ENCODE measurements at regions not wholly inside any gene's neighbourhood (a gene's known extent, or its start where the extent isn't known, plus 50 kb on each side); places are given as distances from the start of the nearest gene placed in this dataset.
"Not testable (repeated sequence)": the region's sequence is repeated elsewhere in the genome, so short reads cannot be mapped to it uniquely, and the experiment has no call there.

DNA sequence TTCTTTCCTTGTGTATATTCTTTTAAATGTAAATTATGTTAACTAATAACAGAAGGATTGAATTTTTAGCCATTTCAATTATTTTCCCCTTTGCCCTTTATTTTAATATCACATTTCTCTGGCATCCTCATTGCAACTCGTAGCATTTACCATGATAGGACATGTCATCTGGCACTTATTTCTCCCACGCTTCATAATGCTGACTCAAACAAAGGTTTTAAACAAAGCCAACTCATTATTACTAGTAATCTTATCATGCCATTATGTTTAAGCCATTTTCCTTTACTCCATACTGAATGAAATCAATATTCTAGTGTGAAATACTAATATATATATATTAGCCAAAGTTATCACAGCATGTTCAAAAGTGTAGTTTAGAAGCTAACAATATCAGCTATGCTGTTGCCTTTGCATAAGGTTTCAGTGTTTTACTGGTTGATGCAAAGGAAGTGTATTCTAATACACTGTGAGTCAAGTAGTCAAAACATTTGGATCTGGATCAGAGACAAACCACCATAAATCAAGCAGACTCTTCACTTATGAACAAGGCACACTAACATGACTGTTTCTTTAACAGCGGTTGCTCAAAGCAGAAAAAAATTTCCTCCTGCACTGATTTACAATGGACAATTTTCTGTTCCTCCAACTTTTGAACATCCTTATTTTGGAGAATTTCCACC lies 281.6 kb downstream of the SLC7A11 start:
- no peak for DNase-seq (ENCODE audit: extremely low read depth in 1 of 2, low read depth in 1 of 2)

DNA sequence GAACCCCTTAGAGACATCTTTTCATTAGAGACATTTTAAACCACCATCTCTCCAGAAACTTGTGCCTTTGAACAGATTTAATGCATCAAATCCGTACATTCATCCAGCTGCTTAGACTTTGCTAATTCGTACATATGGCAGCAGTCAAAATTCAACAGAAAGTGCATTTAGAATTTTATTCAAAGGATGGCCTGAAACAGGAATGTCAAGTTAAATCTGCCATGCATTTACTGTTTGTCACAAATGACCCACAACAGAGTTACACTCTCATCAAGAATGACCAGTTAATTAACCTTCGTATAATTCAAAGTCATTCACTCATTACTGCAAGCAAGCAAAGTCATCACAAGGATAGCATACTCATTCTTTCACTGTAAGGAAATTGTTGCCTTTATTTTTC lies 284.3 kb downstream of the SLC7A11 start:
- no peak for DNase-seq (ENCODE audit: extremely low read depth in 1 of 2, low read depth in 1 of 2)

DNA sequence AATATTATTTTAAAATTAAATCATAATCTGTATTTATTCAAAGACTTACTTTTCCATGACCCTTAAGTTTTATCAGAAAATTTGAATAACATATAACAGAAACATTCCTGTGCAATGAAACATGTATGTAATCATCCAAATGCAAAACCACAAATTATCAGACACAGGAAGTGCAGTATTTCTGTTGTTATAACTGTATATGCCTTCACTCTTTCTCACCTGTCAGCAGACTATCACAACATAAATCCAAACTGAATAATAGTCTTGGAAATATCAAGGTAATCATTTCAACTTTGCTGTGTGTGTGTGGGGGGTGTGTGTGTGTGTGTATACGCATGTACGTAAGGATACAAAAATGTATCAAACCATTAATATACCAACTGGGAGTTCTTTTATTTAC lies 285.9 kb downstream of the SLC7A11 start:
- DNase-seq (ENCODE audit: extremely low read depth in 1 of 2, low read depth in 1 of 2): no peak

DNA sequence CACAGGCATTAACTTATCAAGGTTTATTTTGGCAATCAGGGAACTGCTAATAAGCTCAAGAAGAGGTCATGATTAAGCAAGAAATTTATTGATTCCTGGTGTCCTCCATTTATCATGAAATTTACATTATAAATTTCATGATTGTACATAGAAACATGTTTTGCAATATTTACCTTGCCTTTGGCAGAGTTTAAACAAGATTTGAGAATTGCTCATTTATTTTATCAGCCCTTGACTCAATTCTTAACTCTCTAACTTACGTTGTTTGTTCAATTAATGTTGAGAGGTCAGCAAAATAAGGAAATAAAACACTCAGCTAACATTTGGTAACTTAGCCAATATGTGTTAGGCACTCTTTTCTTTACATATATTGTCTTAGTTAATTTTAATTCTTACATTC lies 286.6 kb downstream of the SLC7A11 start:
- DNase-seq (ENCODE audit: extremely low read depth in 1 of 2, low read depth in 1 of 2): no peak

DNA sequence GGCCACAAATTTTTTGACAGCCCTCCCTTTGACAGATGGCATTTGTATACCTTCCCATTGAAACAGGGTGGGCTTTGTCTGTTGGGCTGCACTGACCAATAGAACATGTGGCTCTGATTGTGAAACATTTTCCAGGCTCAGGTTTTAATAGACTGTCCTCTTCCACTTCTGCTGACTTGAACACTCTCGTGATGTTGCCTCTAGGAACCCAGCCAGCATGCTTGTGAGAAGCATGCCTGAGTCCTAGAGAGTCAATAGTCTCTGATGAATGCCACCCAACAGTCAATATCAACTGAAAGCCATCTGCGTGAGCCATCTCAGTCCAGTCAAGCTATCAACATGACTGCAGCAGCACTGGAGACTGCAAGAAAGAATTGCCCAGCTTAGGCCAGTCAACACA lies 290.0 kb downstream of the SLC7A11 start:
- DNase-seq (ENCODE audit: extremely low read depth in 1 of 2, low read depth in 1 of 2): no peak

DNA sequence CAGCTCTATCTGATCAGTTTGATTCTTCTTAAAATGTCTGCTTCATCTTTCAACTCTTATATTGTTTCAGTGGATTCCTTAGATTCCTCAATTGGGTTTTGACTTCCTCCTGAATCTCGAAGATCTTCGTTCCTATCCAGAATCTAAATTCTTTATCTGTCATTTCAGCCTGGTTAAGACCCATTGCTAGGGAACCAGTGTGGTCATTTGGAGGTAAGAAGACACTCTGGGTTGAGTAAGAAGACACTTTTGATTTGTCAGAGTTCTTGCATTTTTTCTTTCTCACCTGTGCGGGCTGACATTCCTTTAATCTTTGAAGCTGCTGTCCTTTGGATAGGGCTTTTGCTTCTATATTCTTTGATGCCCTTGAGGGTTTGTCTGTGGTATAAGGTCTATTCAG lies 291.9 kb downstream of the SLC7A11 start:
- no peak for DNase-seq (ENCODE audit: extremely low read depth in 1 of 2, low read depth in 1 of 2)

DNA sequence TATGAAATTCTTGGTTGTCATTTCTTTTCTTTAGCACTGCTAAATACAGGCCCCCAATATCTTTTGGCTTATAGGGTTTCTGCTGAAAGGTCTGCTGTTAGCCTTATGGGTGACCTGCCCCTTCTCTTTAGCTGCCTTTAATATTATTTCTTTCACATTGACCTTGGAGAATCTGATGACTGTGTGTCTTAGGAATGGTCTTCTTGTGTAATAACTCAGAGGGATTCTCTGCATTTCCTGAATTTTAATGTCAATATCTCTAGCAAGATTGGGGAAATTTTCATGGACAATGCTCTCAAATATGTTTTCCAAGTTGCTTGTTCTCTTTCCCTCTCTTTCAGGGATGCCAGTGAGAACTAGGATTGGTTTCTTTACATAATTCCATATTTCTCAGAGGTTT lies 292.4 kb downstream of the SLC7A11 start:
- DNase-seq (ENCODE audit: extremely low read depth in 1 of 2, low read depth in 1 of 2): no peak

DNA sequence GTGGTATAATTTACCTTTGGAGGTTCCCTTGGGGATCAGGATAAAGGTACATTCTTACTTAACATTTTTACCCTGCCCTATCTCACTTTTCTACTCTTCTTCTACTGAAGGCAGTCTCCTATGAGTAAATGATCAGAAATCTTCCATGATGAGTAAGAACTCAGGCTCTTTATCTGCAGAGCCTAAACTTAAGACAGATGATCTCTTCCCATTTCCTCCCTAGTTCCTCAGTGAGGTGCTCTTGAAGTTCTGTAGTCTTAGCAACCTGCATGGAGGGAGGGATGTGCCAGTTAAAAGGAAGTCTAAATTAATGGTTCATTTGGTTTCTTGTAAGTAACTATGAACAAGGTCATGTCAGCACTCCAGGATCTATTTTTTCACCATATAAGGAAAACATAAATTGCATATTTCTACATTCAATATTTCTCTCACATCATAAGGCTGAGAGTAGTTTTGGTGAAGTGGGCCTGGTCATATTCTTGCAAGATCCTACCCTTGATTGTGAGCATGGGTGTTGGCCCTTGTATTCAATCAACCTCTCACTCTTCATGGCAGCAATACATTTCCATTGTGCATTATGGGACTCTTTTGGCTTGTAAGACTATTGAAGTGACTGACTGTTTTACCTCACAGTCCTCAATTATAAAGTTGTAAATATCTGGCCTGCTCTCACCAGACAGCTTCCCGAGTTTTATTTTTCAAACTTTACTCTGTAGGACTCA lies 295.5 kb downstream of the SLC7A11 start:
- DNase-seq (ENCODE audit: extremely low read depth in 1 of 2, low read depth in 1 of 2): no peak

DNA sequence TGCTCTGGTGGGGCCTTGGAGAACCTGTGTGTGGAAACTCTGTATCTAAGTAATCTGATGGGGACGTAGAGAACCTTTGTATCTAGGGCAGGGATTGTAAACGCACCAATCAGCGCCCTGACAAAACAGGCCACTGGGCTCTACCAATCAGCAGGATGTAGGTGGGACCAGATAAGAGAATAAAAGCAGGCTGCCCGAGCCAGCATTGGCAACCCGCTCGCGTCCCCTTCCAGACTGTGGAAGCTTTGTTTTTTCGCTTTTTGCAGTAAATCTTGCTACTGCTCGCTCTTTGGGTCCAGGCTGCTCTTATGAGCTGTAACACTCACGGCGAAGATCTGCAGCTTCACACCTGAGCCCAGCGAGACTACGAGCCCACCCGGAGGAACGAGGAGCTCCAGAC lies 299.3 kb downstream of the SLC7A11 start:
- not testable (repeated sequence) for DNase-seq (ENCODE audit: extremely low read depth in 1 of 2, low read depth in 1 of 2)

DNA sequence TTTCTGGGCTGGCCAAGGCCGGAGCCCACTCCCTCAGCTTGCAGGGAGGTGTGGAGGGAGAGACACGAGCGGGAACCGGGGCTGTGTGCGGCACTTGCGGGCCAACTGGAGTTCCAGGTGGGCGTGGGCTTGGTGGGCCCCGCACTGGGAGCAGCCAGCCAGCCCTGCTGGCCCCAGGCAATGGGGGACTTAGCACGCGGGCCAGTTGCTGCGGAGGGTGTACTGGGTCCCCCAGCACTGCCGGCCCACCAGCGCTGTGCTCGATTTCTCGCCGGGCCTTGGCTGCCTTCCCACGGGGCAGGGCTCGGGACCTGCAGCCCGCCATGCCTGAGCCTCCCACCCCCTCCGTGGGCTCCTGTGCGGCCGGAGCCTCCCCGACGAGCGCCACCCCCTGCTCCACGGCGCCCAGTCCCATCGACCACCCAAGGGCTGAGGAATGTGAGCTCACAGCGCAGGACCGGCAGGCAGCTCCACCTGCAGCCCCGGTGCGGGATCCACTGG lies 300.1 kb downstream of the SLC7A11 start:
- not testable (repeated sequence) for DNase-seq (ENCODE audit: extremely low read depth in 1 of 2, low read depth in 1 of 2)

DNA sequence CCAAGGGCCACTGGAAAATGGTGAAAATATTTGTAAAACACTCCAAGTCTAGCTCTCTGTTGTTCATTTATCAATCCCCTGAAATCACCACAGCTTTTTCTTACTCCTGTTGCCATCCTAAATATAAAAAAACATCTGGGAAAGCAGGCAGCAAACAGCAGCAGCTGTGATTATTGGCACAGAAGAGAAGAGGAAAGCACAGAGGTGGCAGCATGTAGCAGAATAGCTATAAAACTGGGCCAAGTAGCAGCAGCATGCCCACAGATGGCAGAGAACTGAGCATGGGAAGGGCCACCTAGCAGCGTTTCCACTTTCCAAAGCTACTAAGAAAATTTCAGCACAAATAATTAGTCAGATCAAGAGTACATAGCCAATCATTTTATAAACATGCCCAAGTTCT lies 307.2 kb downstream of the SLC7A11 start:
- no peak for DNase-seq (ENCODE audit: extremely low read depth in 1 of 2, low read depth in 1 of 2)

DNA sequence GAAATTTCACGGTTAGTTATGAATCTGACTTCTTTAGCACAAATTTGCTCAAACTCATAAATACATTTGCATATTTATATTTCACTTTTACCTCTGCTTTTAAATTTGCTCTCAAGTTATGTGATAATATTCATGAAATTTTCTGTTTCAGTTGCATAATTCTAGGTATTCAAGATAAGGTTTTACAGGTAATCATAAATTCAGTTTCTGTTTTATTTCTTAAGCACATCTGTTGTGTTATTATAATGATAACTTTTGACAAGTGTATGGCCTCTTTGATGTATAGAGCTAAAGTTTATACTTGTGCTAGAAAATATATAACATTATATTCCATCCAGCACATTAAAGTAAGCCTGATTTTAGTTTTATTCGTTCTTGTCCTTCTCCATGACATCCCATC lies 308.1 kb downstream of the SLC7A11 start:
- no peak for DNase-seq (ENCODE audit: extremely low read depth in 1 of 2, low read depth in 1 of 2)

DNA sequence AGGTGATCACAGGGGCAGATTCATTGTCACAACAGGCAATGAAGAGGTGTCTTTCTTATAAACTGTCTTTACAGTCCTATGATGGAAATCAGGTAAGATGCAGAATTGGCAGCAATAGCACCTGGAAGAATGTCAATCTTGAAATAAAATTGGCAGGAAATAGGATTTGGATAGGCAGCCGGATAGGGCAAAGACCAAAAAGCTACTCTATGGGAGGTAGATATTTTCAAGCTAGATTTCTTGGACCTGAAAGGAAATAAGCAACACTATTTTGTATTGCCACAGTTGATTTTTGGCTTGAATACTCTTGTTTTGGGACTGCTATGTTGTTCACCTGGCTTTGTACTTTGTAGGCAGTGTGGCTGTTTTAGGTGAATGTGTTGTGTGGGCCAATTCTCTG lies 314.2 kb downstream of the SLC7A11 start:
- no peak for DNase-seq (ENCODE audit: extremely low read depth in 1 of 2, low read depth in 1 of 2)

DNA sequence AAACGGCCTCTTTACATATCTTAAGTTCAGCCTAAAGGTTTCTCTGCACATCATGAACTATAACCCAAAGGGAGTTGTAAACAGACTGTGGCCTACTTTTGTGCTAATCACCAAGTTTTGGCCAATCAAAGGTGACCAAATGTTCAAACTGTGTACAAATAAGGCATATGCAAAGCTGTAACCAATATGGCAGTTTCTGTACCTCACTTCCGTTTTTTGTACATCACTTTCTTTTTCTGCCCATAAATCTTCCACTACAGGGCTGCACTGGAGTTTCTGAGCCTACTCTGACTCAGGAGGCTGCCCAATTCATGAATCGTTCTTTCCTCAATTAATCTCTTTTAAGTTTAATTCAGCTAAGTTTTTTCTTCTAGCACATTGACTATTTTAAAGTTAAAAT lies 318.7 kb downstream of the SLC7A11 start:
- no peak for DNase-seq (ENCODE audit: extremely low read depth in 1 of 2, low read depth in 1 of 2)

DNA sequence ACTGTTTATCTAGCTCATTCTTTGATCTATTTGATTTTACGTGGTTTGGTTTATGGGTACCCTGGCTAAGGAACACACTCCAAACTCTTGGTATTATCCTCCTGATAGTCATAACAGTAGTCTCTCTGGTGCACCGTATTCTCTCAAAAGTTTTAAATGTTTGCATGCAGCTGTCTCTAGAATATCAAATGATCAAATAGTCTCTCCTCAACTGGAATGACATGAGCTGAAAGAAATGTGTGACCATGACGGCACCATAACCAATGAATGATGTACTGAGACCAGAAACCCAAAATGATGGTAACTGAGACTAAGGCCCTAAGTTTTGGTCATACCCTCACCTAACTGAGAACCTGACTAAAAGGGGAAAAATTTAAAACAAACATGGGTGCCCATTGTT lies 319.4 kb downstream of the SLC7A11 start:
- no peak for DNase-seq (ENCODE audit: extremely low read depth in 1 of 2, low read depth in 1 of 2)

DNA sequence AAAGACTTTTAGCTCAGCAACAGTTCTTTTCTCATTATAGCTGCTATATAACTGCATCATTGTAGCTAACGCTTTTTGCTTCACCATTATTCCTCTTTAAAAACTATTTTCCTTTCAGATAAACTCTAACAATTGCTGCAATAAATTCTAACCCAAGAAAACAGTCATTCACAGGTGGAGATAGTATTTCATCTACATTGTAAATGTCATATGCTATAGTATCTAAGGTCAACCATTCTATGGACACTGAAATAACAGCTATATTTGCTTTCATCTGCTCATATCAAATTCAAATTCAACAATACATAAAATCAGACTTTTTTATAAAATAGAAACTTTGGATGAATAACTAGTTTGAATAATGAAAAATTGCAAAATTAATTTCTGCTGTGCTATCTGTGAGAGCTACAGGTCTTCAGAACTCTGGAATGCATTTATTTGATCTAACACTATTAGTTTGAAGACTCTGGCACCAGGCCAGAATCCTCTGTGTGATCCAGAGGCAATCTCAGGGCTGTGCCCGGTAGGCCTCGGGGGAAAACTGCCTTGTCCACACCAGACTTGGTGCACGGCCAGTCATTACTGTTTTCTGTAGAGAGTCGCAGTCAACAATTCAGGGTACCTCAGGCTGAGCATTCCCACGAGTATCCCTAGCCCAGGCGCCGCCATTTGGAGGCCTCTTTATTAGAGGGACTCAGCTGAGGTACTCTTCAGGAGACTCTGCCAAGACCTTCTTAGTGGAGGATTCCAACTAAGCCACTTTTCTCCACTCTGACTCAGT lies 332.4 kb downstream of the SLC7A11 start:
- DNase-seq (ENCODE audit: extremely low read depth in 1 of 2, low read depth in 1 of 2): no peak

DNA sequence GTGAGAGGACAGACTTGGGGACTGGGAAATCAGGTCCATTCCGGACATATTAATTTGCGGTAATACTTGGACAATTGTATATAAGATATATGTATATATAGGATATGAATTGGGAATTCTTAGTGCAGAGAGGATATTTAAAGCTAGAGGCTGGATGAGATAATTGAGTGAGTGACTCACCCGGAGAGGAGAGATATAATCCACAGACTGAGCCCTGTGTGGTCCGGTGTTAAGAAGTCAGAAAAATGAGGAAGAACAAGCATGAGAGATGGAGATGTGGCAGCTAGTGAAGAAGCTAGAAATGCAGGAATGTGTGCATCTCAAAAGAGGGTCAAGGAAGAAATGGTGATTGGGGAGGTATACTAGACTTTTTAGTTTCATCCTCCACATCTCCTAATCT lies 336.2 kb downstream of the SLC7A11 start:
- no peak for DNase-seq (ENCODE audit: extremely low read depth in 1 of 2, low read depth in 1 of 2)

DNA sequence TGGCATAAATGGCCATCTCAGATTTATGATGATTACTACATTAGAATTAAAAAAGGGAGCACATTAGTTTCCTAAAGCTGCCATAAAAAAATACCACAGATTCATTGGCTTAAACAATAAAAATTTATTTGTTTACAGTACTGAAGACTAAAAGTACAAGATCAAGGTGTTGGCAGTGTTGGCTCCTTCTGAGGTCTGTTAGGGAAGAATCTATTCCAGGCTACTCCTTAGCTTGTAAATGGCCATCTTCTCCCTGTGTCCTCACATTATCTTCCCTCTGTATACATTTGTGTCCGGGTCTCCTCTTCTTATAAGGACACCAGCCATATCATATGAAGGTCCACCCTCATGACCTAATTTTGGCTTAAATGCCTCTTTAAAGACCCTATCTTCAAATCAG lies 341.0 kb downstream of the SLC7A11 start:
- DNase-seq (ENCODE audit: extremely low read depth in 1 of 2, low read depth in 1 of 2): no peak

DNA sequence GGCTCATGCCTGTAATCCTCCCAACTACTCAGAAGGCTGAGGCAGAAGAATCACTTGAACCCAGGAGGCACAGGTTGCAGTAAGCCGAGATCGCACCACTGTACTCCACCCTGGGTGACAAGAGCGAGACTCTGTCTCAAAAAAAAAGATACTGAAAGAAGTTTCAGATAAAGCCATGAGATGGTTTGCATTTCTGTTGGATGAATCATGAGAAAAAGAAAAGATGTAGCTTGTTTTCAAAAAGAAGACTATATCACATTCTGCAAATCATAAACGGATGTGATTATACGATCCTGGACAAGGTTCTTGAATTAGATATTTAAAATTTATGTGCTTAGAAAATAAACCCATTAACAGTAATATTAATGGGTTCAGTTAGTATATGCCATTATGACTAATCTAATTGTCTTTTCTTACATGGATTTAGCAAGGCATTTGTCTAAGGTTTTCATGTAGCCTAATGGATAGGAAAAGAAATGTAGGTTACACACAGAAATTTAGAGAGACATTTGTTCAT lies 345.9 kb downstream of the SLC7A11 start:
- no peak for DNase-seq (ENCODE audit: extremely low read depth in 1 of 2, low read depth in 1 of 2)

DNA sequence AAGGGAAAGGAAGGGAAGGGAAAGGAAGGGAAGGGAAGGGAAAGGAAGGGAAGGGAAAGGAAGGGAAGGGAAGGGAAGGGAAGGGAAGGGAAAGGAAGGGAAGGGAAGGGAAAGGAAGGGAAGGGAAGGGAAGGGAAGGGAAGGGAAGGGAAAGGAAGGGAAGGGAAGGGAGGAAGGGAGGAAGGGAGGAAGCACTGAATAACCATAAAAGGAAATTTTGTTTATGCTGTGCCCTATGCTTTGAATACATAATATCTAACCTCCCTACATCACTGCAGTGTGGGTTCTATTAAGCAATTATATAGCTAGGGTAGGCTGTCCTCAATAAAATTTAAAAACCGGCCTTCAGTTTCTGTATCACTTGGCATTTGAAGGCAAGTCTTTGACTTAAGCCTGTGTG lies 346.6 kb downstream of the SLC7A11 start:
- DNase-seq (ENCODE audit: extremely low read depth in 1 of 2, low read depth in 1 of 2): not testable (repeated sequence)

DNA sequence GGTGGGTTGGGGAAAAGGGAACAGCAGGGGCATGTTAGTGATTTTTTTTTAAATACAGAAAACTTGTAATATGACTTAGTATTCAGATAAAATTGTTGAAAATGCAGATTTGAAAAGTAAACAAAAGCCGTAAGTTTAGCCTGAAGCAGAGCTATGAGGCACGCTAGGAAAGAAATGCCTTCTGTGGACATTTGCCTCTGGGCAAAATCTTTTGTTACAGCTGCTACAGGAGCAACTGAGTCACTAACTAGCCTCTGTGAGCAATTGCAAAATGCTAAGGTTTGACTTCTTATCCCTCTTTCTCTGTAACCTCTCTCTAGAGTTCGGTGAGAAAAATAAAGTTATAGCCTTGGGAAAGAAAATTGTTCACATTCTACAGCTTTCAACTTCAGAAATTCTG lies 350.0 kb downstream of the SLC7A11 start:
- no peak for DNase-seq (ENCODE audit: extremely low read depth in 1 of 2, low read depth in 1 of 2)

DNA sequence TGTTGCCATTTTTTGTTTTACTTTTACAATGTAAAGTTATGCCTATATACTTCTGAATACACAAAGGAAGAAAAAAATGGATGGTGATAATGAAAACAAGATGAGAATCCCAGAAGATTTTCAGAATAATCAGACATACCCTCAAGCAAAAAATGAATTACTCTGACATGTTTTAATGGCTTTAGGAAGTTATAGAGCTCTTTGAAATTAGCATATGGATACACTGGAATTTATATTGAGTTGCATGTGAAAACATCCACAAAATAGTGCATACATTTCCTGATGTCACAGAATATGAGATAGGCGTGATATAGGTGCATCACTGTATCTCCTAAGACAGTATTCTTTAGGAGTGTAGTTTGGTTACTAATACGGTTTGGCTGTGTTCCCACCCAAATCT lies 351.3 kb downstream of the SLC7A11 start:
- DNase-seq (ENCODE audit: extremely low read depth in 1 of 2, low read depth in 1 of 2): no peak

Measured in stimulated activated CD8-positive, alpha-beta memory T cell treated with anti-CD3 and anti-CD28 coated beads, Interleukin-7, amount 100 ng/mL, for 48 hours (primary cell).